NCI-H748 (cell line): ENCODE measurements at regions not wholly inside any gene's neighbourhood (a gene's known extent, or its start where the extent isn't known, plus 50 kb on each side); places are given as distances from the start of the nearest gene placed in this dataset.

Experiments used
- DNase-seq: peaks from one replicate; lab custom pipeline; 2025; ENCODE audit not compliant: unreplicated experiment; lab: John Stamatoyannopoulos, UW

- peak; percentile 61 for DNase-seq
Measured at GRCh38 chr2:64196963-64197362, 52.7 kb upstream of the PELI1 start.

GRCh38 chr2:64201151-64201550 is 56.9 kb upstream of the PELI1 start:
- no peak for DNase-seq

GRCh38 chr2:64202206-64202845 is 58.1 kb upstream of the PELI1 start:
- DNase-seq = peak; percentile 56

- no peak for DNase-seq
Measured at GRCh38 chr2:64203131-64203857, 59.1 kb upstream of the PELI1 start.

GRCh38 chr2:64203858-64204632 is 59.8 kb upstream of the PELI1 start:
- peak; percentile 19 for DNase-seq

GRCh38 chr2:64204703-64205102 is 60.5 kb upstream of the PELI1 start:
- DNase-seq = no peak

- no peak for DNase-seq
Measured at GRCh38 chr2:64205415-64205814, 61.2 kb upstream of the PELI1 start.

- no peak for DNase-seq
Measured at GRCh38 chr2:64207573-64207972, 63.4 kb upstream of the PELI1 start.

- no peak for DNase-seq
Measured at GRCh38 chr2:64210816-64211215, 66.6 kb upstream of the PELI1 start.

GRCh38 chr2:64211276-64211921 is 67.2 kb upstream of the PELI1 start:
- no peak for DNase-seq

- DNase-seq = no peak
Measured at GRCh38 chr2:64212346-64212745, 68.1 kb upstream of the PELI1 start.

- DNase-seq = no peak
Measured at GRCh38 chr2:64212801-64213321, 68.6 kb upstream of the PELI1 start.

GRCh38 chr2:64213532-64214275 is 69.5 kb upstream of the PELI1 start:
- DNase-seq = no peak

GRCh38 chr2:64214281-64215115 is 70.3 kb upstream of the PELI1 start:
- DNase-seq = peak; percentile 55

- no peak for DNase-seq
Measured at GRCh38 chr2:64217198-64217869, 73.1 kb upstream of the PELI1 start.

GRCh38 chr2:64218137-64218802 is 74.0 kb upstream of the PELI1 start:
- DNase-seq = no peak

GRCh38 chr2:64219149-64219548 is 74.9 kb upstream of the PELI1 start:
- no peak for DNase-seq

- no peak for DNase-seq
Measured at GRCh38 chr2:64220265-64220664, 76.0 kb upstream of the PELI1 start.
